Activated CD4-positive, alpha-beta T cell treated with anti-CD3 and anti-CD28 coated beads for 24 hours (primary cell): ENCODE measurements at regions not wholly inside any gene's neighbourhood (a gene's known extent, or its start where the extent isn't known, plus 50 kb on each side); places are given as distances from the start of the nearest gene placed in this dataset.

Experiments used
- DNase-seq, 2 donors: peaks; one replicate each; pipeline ENCODE4 v3.0.0-alpha.2; 2020; ENCODE audit warnings: low read depth in 2 of 2

DNA sequence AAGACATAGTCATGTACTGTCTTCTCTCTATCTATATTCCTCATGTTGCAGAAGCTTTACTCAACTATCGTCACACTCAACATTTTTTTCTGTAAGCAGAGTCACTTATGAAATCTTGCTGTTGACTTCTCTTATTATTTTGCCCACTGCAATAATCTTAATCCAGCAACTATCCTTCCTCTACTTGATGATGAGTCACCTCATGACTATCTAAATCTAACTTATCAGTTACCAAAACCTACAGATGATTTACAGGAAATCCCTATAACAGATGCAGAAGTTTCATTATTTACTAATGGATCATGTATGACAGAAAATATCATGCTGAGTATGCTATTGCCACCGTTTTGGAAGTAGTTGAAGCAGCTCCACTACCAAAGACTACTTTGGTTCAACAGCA, 378.9 kb downstream of the DUSP10 start:
- DNase-seq: no peak

DNA sequence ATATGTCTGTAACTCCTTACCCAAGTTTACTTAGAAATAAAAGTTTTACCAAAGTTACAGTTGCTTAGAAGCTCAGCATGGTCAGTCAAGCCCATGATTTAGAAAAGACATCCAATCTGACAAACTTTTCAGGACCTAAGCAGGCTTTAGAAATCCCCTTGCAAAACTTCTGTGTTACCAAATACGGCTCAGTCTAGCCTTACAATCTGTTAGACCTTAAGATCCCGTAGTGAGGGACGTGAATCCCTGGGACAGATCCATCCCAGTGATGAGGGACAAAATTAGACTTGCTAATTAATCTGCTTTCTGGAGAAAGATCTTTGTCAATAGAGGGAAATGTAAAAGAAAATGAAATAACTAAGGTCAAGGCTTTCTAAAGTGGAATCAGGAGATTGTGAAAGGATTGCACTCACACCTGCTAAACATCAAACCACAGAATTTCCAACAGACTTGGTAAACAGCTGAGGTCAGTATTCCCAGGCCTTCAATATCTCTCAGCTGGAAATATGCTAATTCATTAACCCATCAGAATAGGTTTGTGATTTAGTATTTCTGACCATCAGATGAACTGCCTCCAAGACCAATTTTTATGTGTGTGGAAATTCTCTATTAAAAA, 375.3 kb downstream of the DUSP10 start:
- DNase-seq: no peak

DNA sequence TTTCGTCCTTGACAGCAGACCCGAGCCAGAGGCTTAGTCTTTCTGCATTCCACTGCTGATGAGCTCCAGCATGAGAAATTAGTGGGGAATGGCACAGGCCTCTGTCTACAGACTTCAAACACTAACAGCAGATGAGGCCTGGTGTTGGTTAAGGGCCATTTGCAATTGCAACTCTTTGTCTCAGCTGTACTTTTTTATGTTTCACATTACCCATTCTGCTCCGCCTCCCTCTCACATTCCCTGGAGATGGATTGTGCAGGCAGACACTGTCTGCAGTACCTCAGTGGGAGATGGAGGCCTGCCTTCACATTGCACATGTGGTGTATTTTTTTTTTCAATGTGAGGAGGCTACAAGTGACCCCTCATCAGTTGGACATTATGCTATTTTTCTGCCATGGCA, 370.2 kb downstream of the DUSP10 start:
- no peak for DNase-seq

DNA sequence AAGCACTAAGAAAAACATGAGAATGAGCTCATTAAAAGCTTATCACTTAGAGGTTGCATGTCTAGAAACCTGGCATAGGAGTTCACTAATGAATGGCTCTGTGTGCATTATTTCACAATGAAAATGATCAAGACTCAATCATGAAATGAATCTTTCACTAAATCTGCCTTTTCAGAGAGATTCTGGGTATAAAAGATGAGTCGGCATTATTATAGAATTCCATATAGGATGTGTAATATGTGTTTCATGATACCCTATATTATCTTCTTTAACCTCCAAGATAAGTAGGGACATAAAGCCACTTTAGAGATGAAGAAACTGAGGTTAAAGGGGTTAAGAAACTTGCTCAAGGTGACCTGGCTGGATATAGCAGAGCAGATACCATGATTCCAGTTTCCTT, 368.1 kb downstream of the DUSP10 start:
- DNase-seq: no peak

DNA sequence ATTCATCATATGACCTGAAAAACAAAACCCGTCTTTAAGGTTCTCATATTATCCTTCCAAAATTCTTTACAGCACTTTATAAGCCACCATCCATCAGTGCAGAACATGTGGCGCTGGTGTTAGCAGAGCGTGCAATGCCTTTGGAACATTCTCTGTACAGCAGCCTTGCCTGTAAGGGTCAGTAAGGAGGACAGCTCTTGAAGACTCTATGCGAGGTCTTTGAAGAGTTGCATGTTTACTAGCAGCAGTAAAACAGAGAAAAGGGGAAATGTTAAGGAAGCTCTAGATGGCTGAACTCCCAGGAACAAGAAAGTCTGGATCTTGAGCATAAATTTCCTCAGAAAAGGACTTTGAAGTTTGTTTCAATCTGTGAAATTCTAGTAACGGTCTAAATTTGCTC, 365.6 kb downstream of the DUSP10 start:
- no peak for DNase-seq

DNA sequence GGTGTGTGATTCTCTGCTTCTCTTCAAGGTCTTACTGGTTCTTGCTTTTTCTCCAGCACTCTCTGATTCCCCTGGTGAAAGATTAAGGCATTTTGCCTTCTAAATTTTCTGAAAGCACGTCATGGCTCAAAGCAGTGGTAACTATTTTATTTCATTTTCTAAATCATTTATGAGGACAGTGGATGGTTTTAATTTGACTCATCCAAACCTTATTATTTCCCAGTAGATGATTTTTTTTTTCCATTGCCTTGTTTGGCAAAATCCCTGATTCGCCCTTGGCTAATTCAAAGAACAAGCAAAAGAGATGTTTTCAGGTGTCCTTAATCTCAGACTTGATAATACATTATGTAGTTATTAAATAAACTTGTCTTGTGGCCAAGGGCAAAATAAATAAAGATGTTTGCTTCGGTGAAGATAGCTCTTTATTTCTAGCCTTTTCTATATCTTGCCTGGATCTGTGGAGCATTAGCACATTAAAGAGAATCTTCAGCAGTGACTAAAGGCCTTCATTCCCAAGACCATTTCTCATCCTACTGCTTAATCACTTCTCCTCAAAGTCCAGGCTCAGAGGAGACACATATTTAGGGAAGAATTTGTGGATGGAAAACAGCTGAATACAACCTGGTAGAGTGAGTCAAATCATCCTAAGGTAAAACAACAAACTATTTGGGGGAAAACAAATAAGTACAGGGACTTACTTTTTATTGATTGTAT, 359.8 kb downstream of the DUSP10 start:
- no peak for DNase-seq

DNA sequence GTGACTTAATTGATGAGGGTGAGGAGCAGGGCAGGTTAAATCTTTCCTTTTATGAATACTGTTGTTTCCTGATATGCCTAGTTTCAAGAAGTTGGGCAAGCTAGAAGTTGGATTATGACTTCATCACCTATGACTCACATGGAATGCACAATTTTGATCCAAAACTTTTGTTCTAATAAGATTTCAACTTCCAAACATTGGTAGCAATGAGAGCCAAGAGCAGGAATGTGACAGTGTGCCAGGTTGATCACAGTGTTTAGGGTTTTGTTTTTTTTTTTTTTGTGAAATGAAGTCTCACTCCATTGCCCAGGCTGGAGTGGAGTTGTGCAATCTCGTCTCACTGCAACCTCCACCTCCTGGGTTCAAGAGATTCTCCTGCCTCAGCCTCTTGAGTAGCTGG, 349.4 kb downstream of the DUSP10 start:
- no peak for DNase-seq

DNA sequence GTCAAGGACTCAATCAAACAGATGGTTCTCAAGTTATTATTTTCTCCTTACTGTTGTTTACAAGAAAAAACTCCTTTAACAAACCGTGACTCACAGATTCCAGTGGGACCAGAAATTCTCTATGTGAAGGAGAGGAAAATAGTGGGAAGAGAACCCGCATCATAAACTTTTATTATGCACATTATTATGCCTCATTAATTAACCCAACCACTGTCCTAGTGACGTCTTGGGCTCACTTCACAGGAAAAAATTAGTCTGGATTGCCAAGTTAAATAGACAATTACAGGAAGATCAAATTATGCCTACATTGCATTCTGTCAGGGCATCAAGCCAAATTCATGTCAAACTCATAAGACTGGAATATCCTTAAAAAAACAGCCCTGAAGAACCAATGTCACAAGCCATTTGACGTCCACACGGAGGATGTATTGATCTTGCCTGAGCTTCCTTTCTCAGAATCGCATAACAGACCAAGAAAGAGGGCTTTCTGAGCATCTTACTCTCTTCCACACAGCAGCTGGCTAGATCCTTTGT, 347.8 kb downstream of the DUSP10 start:
- DNase-seq: no peak

DNA sequence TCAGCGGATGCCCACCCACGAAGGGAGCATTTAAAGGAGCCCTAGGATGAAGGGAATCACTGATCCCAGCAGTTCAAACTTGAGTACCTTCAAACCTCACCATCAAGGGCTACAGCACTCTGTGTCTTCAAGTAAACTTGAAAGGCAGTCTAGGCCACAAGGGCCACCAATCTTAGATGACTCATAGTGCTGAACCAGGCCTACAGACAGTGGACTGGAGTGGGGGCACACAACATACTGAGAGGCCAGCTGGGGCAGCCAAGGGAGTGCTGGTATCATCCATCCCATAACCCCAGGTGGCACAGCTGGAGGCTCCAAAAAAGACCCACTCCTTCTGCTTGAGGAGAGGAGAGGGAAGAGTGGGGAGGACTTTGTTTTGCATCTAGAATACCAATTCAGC, 345.4 kb downstream of the DUSP10 start:
- DNase-seq: no peak

DNA sequence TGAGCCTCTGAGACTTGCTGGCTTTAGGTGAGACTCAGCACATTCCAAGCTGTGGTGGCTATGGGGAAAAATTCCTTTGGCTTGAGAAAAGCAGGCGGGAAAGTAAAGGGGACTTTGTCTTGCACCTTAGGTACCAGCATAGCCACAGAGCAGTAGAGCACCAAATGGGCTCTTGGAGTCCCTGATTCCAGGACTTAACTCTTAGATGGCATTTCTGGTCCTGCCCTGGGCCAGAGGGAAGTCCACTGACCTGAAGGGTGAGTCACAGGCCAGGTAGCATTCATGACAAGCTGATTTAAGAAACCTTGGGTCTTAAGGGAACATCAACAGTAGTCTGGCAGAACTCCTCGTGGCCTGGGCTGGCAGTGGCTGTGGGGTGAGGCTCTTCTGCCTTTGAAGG, 344.7 kb downstream of the DUSP10 start:
- no peak for DNase-seq

DNA sequence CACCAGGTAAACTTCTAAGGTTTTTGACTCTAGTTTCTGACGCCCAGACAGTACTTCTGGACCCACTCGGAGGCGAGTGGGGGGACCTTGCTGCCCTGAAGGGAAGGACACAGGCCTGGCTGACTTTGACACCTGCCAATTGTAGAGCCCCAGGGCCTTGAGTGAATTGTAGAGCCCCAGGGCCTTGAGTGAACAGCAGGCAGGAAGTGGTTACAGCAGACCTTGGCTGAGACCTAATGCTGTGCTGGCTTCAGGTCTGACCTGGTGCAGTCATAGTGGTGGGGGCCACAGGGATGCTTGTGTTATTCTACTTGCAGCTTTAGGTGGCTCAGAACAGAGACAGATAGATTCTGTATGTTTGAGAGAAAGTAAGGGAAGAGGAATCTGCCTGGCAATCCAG, 344.3 kb downstream of the DUSP10 start:
- DNase-seq: no peak

DNA sequence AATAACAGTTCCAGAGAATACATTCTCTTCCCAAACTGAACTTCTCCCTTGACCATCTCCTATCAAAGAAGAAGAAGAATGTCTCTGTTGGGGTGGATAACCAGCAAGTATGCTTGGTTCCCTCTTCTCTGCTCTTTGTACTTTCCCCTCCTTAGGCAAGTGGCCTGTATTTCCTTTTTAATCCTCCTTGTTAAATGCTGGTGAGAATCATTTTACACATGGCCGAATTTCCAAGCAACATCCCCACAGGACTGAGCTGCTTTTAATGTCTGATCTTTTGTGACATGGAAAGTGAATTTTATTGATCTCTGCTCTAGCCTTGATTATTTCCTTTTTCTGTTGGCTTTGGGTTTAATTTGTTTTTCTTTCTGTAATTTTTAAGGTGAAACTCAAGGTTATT, 336.7 kb downstream of the DUSP10 start:
- no peak for DNase-seq

DNA sequence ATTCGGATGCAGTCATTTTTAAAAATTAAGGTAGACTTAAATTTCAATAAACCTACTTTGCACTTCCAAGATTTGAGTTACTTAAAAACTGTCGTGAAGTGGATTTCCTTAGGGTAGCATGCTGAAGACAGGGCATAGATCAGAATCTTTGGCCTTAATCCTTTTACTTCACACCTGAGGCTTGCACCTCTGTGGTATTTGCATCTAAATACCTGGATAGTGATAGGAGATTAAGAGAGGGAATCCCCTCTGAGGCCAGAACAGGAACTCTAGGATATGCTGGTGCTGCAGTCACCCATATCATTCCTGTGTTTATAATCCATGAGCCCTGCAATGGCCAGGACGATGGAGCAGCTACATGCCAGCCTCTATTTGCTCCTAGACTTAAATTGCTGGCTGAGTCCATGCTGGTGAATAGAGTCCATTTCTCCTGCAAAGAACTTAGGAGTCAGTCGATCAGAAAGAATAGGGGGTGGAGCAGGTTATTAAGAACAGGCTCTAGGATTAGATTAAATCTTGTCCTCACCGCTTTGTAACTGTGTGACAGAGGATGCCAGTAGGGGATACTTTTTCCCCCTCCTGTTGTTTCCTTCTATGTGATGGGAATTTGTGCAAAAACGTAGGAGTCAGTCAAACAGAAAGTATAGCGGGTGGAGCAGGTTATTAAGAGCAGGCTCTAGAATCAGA, 333.6 kb downstream of the DUSP10 start:
- DNase-seq: no peak

DNA sequence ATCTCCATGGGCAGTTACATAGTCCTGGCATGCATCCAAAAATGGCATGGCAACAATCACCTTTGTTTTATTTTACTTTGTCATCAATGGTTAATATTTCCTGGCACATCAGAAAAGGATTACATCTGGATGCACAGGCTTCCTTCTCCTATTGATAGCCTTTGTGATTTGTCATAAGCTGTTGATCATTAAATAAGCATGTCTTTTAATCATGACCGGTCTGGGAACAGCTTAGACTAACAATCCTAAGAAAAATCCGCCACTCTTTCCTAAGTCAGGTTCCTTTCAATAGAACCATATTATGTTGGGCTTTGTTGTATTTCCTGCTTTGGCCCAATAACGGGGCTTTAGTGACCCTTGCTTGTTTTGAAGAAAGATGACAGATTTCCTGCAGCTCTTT, 330.6 kb downstream of the DUSP10 start:
- DNase-seq: no peak

DNA sequence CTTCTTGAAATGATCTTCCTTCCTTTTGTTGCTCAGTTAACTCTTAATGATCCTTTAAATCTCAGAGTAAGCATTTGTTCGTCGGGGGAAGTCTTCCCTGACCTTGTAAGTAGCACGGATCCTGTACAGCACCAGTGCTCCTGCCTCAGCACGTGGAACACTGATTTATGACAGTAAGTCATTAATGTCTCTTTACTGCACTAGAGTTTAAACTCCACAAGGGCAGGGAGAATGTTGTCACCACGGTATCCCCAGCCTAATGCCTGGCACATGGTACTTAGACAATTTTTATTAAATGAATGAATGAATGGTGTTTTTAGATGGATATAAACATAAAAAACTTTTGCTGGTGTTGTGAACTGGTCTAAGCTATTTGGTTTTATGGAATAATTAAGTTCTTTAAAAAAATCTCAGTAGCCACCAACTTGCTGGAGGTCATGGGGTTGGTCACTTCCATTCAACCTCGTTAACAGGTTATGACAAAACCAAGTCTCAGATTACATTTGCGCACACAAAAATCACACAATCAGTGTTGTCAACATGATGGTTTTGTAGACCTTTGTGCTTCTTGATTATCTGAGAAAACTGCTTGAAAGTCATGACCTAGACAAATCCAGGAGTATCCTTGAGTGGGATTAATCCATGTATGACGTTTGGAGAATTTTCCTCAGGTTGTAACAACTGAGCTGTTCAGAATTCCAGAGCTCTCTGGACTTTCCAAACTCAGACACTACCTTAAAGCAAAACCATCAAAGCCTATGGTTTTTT, 326.9 kb downstream of the DUSP10 start:
- no peak for DNase-seq

DNA sequence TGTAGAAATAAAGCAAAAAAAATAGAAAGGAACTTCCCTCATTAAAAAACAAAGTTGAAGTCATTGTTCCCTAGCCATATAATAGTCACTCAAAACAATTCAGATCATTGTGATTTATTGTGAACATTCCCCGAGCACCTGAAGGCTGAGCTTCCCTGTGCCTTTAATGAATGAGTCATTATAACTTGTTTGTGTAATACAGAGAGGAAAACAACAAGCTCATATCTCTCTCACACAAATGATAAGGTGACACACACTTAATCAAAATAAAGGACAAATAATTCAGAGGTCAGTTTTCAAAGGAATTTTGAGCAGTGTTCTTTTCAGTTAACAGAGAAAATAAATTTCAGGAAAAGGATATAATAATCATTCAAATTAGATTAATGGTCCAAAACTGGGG, 326.2 kb downstream of the DUSP10 start:
- no peak for DNase-seq

DNA sequence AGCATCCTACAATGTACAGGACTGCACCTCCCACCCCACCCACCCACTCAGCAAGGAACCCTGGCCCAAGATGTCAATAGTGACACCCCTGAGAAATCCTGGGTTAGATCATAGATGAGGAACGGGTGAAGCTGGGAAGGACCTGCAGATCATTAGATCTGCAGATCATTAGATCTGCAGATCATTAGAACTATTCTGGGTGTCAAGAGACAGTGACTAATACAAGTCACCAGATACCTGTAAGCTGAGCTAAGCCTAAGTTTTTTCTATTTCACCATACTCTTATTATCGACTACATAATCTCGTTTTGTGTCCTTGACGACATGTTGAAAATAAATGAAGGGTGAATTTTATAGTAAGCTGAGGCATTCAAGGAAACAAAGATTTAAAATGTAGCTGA, 325.7 kb downstream of the DUSP10 start:
- DNase-seq: no peak

DNA sequence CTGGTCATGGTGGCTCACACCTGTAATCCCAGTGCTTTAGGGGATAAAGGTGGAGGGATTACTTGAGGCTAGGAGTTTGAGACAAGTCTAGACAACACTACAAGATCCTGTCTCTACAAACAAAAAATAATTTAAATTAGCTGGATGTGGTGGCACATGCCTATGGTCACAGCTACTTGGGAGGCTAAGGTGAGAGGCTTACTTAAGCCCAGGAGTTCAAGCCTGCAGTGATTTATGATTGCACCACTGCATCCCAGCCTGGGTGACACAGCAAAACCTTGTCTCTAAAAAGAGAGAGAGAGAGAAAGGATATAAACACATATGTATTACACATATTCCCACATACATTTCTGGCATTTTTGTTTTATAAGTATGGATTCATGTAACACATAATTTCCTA, 325.2 kb downstream of the DUSP10 start:
- DNase-seq: no peak

DNA sequence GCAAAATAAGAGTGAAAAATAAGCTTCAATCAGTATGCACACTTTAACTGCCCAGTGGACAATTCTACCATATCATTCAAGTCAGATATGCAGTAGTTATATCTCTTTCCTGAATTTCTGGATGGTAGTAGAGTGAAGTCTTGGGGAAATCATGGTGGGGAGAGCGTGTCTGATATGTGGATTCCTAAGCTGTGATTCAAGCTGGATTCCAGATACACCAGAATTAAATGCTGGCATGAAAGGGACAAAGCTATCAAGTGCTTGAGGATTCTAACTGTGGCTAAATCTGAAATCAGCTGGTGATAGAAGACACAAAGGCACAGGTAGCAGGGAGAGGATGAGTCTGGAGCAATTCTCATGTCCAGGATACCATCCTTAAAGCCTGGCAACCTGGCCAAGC, 323.5 kb downstream of the DUSP10 start:
- DNase-seq: no peak

DNA sequence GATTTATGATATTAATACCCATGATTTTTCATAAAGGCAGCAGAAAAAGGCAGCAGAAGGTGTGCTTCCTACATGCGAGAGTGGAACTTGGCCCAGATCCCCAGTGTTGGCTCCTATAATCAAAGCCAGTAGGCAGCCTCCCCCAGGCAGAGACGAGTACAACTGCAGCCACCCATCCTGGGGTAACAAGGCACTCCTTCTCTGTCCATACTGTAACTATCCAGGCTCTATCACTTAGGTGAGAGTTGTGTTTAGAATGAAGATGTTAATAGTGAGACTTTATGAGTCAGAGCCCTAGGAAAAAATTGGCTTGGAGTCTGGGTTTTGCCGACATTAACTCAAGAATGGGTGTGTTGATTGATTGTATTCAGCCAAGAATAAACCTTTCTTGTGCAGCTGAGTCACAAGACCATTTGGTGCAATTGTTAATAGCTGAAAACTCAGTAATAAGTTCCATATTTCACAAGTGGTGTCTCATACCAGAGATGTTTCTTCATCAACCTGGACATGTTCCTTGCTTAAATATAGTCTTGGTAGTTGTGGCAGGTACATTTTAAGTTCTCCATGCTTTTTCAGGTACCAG, 322.3 kb downstream of the DUSP10 start:
- DNase-seq: no peak

DNA sequence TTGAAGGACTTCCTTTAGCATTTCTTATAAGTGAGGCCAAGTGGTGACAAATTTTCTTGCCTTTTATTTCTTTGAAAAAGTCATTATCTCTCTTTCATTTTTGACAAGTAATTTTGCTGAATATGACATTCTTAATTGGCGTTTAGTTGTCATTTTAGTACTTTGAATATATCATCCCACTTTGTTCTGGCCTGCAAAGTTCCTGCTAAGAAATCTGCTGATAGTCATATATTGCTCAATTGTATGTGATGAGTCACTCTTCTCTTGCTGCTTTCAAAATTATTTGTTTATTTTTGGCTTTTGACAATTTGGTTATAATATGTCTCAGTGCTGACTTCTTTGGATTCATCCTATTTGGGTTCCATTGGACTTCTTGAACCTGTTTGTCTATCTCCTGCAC, 312.6 kb downstream of the DUSP10 start:
- no peak for DNase-seq
